ENCODE measurements at regions not wholly inside any gene's neighbourhood (a gene's known extent, or its start where the extent isn't known, plus 50 kb on each side); places are given as distances from the start of the nearest gene placed in this dataset.

DNA sequence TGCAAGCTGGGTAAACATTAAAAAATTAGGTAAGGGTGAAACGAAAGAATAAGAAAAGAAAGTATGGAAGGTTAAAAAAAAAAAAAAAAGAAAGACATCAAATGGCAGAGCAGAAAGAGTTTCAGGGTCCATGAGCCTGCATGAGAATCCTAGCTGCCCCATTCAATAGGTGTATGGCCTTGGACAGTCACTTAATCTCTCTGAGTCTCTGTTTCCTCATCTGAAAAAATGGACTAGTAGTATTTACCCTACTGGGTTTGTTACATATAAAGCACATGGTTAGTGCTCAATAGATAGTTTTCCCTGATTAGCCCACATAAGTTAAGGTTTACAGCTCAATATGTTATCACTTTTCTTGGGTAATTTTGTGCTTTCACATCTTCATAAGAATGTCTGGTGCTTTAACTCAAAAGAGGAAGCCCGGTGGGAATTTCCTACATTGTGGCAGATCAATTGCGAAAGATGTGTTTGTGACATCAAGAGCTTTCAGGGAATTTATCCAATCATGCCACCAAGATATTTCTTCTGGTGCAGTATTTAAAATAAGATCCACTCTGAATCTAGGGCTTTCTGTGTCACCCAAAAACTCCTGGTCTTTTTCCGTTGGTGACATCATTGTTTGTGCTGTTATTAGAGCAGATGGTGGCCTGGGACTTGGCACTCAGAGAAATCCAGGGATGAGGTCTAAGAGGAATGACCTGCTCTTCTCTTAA is 57.2 kb upstream of the UBE2E1 start:
- no peak for DNase-seq

DNA sequence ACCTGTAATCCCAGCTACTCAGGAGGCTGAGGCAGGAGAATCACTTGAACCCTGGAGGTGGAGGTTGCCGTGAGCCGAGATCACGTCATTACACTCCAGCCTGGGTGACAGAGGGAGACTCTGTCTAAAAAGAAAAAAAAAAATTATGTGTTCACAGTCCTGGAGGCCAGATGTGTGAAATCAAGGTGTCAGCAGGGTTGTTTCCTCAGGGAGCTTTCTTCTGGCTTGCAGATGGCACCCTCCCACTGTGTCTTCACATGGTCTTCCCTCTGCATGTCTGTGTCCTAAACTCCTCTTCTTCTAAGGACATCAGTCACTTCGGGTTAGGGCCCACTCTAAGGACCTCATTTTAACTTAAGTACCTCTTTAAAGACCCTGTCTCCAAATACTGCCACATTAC is 56.1 kb upstream of the UBE2E1 start:
- no peak for DNase-seq

DNA sequence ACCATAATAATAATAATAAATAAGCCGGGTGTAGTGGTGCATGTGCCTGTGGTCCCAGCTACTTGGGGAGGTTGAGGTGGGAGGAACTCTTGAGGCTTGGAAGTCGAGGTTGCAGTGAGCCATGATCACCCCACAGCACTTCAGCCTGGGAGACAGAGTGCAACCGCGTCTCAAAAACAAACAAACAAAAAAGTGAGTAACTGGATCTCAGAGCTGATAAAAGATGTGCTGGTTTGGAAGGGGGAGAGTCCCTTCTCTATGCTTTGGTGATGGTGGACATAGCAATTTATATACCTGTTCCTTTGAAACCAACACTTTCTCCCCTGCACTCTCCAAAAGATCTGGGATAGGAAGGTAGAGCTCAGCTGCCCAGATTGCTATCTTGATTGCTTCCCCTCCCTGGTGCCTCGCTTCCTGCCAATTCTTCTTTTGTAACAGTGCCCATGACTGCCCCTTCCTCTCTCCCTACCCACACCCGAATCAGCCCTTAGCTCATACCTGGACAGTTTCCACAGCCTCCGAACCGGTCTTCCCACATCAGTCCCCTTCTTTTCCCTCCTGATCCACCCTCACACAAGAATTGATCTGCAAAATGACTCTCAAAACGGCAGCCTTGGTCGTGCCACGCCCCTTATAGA is 55.1 kb upstream of the UBE2E1 start:
- no peak for DNase-seq

DNA sequence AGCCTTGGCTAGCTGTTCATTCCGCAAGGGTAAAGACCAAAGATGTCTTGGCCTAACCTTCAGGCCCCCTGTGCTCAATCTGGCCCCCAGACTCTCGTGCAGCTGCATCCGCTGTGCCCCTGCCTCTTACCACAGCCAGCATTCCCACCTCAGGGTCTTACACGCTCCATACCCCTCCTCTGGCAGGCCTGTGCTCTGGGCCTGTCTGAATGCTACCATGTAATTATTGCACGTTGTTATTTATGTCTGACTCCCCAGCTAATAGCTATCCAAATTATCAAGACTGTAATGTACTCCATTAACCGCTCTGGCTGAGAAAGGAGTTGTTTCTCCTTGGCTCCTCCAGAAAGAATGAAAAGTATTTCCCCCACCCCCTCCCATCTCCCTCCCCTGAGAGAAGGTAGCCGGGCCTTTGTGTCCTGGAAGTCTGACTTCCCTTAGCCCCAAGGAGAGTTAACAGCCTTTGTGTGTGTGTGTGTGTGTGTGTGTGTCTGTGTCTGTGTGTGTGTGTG is 54.5 kb upstream of the UBE2E1 start:
- DNase-seq, result no peak

DNA sequence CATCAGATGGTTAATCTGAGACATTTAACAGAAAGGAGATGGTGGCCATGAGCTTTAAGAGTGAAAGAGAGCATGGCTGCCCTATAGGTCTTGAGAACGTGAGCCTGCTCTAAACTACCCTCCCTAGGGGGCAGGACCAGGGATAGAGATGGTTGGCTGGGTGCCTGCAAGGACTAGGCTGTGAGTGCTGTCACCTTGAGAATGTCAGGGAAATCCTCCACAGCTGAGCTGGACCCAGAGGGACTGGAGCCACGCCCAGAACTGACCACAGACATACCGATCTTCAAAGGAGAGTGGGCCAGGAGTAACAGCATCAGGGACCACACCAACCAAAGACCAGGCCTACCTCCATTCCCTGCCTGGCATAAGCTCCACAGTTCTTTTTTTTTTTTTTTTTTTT is 53.6 kb upstream of the UBE2E1 start:
- DNase-seq, result no peak

DNA sequence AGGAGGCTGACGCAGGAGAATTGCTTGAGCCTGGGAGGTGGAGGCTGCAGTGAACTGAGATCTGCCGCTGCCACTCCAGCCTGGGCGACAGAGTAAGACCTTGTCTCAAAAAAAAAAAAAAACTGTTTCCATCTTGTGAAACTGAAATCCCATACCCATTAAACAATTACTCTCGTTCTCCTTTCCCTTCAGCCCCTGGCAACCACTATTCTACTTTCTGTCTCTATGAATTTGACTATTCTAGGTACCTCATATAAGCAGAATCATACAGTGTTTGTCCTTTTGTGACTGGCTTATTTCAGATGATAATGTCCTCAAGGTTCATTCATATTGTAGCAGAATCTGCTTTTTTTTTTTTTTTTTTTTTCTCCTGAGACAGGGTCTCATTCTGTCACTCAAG is 51.5 kb upstream of the UBE2E1 start:
- no peak for DNase-seq
